HPDE6-E6E7 (cell line): ENCODE measurements at regions not wholly inside any gene's neighbourhood (a gene's known extent, or its start where the extent isn't known, plus 50 kb on each side); places are given as distances from the start of the nearest gene placed in this dataset.

Source experiments
- DNase-seq: peaks from one replicate; pipeline ENCODE4 v3.0.0; 2011; ENCODE audit warnings: missing footprints; ENCODE audit errors: extremely low spot score

DNA sequence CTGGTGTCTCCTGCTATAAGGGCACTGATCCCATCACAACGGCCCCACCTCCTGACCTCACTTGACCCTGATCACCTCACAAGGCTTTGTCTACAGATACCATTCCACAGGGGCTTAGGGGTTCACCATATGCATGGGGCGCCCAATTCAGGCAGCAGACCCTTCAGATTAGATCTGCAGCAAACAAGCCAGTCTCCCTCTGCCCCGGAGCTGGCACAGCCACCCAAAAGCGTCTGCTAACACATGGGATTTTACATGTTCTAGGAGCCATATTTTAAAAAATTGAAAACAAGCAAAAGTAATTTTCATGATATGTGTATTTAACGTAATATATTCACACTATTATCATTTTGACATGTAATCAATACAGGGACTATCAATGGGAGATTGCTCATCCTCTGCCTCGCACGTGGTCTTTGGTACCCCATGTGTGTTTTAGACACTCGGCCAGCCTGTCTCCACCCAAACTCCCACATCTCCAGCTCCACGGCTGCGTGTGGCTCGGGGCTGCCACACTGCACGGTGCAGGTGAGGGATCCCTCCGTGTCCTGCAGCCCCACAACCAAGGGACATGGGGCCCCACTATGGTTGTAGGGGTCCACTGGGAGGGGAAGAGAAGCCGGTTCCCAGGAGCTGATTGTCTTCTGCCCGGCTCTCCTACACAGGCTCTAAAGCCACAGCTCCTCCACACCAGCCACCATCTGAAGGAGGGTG lies 107.6 kb downstream of the RBFOX3 start:
- DNase-seq, result no peak

DNA sequence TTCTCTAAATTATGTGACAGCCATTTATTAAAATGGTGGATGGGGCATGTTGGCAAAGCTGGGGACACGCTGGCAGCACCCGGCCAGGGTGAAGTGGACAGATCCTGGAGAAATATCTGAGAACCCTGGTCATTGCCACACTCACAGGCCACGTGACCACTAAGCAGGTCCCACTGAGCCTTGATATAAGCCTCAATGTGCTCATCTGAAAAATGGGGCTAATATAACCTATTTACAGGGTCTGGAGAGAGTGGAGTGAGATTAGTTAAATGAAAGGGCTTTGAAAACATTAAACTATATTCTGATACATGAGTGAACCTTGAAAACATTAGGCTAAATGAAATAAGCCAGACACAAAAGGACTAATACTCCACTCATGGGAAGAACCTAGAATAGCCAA lies 108.9 kb downstream of the RBFOX3 start:
- DNase-seq, result no peak

DNA sequence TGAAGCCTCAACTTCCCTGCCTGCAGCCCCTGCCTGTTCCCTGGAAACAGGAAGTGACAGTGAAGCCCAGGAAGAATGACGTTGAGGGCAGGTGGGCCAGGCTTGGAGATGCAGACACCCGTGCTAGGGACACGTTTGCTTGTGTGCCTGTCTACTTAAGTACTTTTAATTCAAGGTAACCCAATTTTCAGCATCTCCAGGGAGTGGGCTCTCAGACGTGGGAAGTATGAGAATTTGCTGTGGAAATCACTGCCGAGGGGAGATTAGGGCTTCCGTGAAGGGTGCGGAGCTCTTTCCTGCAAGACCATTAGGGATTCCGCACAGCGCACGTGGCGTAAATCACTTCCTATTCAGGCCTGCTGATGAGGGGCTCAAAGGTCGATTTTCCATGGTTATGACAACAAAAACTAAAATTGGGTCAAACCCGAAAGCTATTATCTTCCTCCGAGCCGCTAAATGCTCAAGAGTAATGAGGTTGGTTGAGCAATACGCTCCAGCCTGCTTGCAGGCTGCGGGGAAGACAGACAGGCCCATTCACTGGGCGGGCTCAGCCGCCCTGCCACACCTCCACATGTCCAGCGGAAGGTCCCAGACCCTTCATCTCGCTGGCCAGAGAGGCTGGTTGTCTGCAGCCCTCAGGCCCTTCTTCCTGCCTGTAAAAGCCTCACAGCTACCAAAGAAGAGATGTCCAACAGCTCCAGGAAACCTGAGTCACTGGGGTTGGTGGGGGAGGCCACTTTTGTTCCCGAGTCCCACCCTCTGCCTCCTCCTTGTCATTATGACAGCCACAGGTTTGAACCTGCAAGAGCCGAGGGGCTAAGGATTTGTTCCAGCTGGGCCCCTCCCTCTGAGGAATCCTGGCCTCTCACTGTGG lies 109.9 kb downstream of the RBFOX3 start:
- no peak for DNase-seq

- no peak for DNase-seq
Measured at GRCh38 chr17:79498854-79499253, 112.0 kb downstream of the RBFOX3 start.

DNA sequence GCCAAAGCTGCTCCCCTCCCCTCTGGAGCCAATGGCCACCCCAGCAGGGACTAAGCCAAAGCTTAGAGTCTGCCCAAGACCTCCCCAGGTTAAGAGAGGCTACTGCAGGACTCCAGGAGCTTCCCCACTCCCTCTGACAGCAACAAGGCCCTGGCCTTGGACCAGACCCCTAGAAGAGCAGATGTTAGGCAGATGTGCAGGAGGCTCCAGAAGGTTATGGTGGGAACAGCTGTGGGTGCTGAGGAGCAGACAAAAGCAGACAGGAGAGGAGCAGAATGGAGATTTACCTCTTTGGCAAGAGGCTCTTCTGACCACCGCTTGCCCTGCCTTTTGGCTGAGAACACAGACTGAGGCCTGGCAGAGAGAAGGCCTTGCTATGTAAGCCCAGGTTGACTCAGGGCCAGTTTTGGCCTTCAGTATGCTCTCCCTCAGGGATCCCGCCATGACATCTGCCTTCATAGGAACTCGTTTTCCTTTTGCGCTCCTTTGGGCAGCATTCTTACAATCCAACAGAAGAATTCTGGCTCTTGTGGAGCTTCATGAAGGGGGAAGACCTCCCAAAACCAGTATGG lies 113.0 kb downstream of the RBFOX3 start:
- no peak for DNase-seq

- no peak for DNase-seq
Measured at GRCh38 chr17:79496422-79497005, 114.3 kb downstream of the RBFOX3 start.

DNA sequence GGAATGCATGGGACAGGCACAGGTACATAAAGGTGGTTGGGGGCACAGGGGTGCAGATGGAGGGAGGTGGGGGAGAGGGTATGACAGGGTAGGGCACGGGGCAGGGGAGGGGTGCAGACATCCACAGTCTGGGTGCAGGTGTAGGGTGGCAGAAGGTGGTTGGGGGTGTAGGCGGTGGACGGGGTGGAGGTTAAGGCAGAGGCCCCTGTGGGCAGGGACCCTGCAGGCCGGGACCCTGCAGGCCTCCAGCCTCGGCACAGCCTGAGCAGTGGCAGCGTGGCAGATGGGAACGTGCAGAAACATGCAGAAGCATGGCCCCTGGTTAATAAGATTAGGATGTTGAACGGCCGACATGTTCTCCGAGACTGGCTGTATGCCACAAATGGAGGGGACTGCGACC lies 115.2 kb downstream of the RBFOX3 start:
- DNase-seq, result no peak

DNA sequence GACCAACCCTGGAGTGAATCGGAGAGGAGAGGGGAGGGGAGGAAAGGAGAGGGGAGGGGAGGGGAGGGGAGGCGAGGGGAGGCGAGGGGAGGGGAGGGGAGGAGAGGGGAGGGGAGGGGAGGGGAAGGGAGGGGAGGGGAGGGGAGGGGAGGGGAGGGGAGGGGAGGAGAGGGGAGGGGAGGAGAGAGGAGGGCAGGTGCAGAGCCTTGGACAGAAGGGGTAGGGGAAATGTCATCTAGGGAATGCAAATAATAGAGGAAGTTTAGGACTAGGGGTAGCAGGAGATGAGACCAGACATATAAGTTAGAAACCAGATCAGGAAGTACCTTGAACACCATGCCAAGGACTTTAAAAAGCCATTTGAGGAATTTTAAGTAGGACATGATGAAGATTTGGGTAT lies 119.8 kb downstream of the RBFOX3 start:
- DNase-seq, result no peak

DNA sequence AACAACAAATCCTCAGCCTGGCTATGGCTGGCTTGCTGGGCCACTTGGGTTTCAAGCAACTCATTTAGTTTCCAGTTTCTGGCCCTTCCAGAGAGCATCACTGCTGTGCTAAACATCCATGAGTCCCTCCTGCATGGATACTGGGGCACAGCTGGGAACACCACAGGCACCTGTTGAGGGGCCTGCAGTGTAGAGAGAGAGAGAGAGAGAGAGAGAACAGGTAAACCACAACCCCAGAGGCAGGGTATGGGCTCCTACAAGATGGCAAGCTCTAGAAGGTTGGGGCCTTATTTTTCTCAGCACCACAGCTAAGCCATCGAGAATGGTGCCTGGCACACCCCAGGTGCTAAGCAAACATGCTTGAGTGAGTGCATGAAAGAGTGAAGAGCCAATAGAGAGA lies 120.3 kb downstream of the RBFOX3 start:
- DNase-seq, result no peak

DNA sequence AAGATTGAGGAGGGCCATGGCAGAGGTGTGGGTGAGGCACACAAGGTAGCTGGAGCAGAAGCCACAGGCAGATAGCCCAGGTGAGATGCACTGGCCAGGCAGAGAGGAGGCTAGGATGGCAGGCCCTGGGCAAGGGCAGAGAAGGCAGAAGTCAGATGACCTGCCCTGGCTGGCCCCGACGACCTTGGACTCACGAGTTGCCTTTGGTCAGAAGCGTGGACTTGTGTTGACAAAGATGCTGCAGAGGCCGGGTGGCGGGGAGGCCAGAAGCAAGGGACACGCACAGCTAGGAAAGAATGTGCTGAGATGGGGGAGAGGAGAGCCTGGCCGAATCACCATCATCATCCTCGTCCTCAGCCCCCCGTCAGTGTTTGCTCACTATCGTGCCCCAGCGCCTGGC lies 123.7 kb downstream of the RBFOX3 start:
- no peak for DNase-seq

GRCh38 chr17:79485991-79486390 lies 124.9 kb downstream of the RBFOX3 start:
- DNase-seq, result no peak

DNA sequence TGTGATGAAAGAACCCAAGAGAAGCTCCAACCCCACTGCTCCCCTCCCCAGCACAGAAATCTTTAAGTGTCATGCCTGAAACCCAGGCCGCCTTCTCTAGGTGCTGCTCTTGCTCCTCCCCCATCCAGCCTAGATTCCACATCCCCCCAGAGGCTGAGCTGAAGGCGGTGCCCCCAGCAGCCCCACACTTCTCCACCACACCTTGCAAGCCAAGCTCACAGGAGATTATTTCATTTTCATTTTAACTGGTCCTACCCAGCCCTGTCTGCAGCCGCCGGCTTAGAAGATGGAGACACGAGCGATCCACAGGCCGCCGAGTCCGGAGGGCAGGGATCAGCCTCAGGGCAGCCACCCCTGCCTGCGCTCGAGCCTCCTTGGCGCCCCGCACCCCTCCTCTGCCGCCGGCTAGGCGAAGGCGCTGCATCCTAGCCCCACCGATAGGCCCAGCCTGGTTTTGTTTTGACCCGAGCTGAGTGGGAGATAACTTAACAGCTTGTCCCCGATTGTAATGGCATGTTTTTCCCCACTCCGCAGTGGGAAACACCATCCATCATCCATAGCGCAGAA lies 125.3 kb downstream of the RBFOX3 start:
- DNase-seq, result no peak

- DNase-seq, result no peak
Measured at GRCh38 chr17:79484600-79485418, 126.0 kb downstream of the RBFOX3 start.

GRCh38 chr17:79483842-79484241 lies 127.0 kb downstream of the RBFOX3 start:
- no peak for DNase-seq

- DNase-seq, result no peak
Measured at GRCh38 chr17:79482727-79483521, 127.9 kb downstream of the RBFOX3 start.

DNA sequence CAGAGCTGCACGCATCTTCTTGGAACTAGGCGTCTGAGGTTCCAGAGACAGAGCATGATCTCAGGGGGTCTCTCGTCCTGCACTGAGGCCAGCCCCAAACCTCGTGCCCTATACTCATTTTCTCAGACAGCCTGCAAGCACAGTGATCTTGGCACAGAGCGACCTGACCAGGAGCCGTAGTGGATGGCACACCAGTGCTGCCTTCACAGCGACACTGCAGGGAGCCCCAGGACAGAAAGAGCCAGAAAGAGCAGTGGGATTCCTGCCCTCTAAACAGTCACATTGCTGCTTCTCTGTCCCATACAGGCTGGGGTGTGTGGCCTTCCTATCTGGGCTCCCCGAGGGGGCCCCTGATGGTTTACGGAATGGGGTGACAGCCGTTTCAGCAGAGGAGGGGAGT lies 131.0 kb downstream of the RBFOX3 start:
- no peak for DNase-seq

DNA sequence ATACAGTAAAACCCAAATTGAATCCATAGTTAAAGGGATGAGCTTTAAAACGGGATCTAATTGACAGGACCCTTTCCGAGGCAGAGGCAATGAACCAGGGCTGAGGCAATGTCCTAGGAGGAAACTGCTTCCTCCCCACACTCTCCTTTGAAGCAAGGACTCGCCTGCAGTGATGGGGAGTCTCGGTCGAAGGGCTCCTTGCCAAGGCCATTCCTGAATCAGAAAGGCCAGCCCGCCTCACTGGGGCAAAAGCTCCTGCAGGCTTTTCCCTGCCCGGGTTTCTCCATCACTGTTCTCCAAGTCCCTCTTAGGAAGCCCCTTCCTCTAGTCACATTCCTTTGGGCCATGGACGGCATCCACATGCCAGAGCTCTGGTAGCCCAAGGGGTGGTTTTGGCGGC lies 132.0 kb downstream of the RBFOX3 start:
- no peak for DNase-seq

DNA sequence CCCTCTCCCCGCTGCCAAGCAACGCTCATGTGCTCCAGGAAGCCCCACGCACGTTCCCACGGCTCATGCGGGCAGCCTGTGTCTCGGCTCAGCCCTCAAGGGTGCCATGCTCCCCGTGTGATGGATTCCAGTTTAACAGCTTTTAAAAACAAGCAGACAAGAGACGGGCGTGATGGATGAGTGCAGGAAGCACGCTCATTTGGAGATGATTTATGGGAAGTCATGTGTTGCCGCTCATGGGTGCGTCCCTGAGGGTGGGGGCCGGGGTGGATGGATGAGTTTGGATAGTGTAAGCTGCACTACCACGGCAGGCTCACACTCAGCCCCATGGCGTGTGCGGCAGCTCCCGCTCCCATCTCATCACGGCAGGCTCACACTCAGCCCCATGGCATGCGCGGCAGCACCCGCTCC lies 132.8 kb downstream of the RBFOX3 start:
- DNase-seq, result no peak

GRCh38 chr17:79476074-79476652 lies 134.7 kb downstream of the RBFOX3 start:
- no peak for DNase-seq

DNA sequence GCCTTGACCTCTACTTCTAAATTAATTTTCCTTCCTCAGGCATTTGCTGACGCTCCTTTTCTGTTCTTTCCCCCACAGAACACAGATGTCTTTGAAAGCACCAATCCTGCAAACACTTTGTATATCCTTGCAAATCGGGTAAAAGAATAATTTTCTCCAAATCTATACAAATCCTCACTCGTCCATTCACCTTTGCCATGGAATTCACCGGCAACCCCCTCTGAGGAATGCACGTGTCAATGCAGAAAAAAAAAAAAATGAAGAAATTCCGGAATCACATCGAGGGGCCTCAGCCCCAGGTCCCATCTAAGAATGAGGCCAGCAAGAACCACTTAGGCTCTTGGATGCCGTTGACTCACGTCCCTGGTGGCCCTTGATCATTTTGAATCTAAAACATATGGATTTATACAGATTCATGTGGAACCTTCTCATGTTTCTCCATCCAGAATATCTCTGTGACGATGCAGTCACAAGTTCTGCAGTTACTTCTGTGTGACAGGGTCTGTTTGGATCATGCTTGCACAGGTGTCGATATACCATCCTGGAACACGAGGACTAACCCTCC lies 136.9 kb downstream of the RBFOX3 start:
- no peak for DNase-seq
